ENCODE measurements at regions not wholly inside any gene's neighbourhood (a gene's known extent, or its start where the extent isn't known, plus 50 kb on each side); places are given as distances from the start of the nearest gene placed in this dataset.

DNA sequence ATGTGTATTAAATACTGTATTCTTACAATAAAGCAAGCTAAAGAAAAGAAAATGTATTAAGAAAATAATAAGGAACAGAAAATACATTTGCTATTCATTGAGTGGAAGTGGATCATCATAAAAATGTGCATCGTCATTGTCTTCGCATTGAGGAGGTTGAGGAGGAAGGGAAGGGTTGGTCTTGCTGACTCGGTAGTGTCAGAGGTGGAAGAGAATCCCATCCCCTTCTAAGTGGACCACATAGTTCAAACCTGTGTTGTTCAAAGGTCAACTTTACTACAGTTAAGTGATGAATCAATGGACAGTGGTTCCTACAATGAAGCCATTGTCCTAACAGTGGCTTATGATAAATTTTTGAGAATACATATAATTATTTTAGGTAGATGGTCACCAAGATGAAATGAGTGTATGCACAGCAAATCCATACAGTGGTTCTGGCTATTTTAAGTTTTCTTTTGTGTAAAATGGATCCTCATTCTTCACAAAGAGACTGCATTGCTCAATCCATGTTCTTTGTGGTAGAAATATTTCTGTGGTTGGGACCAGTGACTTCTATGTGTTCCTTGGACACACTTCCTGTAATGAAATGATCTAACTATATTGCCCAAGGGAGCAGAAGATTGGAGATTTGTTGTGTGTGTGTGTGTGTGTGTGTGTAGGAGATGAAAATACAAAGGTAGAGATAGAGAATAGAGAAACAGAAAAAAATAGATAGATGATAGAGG, 556.4 kb upstream of the AMELY start:
- TF ChIP-seq EZH2 (IDR thresholded peaks at IDR 0.05; ENCODE audit: insufficient read depth, poor library complexity, severe bottlenecking) (no peak), EZH2phosphoT487 (IDR thresholded peaks at IDR 0.05; ENCODE audit: insufficient read depth, low read depth) (no peak)
